ENCODE measurements at regions not wholly inside any gene's neighbourhood (a gene's known extent, or its start where the extent isn't known, plus 50 kb on each side); places are given as distances from the start of the nearest gene placed in this dataset.

DNA sequence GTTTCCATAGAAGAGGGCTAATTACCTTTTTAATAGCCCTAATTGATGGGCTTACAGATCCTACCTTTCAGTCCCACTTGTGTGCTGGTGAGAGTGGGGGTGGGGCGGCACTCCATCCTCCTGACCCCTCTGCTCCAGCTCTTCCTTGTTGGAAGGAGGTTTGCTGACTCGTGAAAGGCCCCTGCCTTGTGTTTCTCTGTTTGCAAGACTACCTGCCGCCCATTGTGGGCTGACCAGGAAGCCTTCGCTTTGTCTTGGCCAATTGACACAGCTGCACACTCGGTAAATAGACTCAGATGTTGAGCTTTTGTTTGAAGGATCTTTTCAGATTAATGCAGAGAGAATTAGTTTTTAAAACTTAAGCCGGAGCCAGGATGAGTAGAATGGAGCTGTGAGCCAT, 197.3 kb upstream of the HES1 start:
- DNase-seq, result no peak

DNA sequence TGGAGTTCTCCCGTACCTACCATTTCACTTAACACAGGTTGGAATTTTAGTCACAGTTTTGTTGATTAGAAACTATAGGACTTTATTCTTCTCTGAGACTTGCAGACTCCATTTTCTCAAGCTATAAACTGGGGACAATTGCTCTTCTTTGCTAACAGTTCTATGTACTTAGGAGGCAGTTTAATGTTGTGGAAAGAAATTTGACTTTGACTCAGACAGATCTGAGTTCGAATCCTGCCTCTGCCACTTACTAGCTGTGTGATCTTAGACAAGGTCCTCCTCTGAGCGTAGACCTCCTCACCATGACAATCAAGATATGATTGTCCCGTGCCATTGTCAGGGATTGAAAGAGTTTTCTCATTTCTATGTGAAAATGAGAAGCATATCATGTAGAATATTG, 196.4 kb upstream of the HES1 start:
- no peak for DNase-seq

DNA sequence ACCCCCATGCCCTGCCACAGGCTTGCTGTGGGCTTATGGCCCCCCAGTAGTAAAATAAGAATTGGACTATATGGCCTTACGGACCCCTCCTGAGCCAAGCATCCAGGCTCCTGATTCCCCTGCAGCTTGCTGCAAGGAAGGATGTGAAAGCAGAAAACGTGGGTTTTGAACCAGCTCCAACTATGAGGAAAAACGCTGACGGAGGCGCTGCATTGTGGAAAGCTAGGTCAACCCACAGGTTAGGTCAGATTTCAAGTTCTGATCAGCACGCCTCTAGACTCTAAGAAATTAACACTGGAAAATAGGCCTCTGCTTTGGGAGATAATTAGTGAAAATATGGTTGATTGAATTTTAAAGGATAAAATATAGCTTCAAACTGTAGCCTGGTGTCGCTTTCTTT, 195.4 kb upstream of the HES1 start:
- DNase-seq, result no peak

DNA sequence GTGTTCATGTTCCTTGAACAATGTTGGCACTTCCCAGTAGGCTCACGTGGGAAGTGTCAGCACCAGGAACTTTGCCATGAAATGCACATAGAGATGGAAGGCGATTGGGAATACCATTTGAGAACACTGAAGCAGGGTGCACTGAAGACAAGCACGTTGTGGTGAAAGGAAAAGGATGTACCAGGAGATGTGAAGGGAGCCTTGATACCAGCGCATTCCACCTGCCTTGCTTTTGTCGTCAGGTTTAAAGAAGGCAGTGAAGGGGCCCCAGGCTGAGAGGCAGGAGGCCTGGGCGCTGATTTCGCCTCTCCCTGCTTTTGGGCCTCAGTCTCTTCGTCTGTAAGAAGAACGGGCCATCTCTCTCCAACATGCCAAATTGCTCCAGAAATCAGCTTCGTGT, 194.5 kb upstream of the HES1 start:
- DNase-seq, result no peak

DNA sequence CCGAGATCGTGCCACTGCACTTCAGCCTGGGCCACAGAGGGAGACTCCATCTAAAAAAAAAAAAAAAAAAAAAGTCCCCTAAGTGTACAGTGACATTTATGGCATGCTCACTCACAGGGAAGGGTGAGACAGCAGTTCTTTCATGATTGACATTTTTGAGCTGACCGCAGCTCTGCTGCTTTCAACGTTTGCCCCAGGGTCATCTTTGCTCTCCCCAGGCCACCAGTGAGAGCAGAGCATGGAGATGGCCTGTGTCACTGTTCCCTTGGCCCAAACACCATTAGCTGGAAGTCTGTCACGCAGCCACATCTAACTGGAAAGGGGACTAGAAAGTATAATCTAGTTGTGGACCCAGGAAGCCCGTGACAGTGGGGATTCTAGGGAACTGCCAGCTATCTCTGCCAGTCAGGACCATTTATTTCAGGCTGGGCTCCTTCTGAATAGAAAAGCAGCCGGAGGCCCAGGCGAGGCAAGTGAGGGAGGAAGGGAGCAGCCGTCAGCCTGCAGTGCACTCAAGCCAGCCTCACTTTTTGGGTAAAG, 193.4 kb upstream of the HES1 start:
- no peak for DNase-seq

DNA sequence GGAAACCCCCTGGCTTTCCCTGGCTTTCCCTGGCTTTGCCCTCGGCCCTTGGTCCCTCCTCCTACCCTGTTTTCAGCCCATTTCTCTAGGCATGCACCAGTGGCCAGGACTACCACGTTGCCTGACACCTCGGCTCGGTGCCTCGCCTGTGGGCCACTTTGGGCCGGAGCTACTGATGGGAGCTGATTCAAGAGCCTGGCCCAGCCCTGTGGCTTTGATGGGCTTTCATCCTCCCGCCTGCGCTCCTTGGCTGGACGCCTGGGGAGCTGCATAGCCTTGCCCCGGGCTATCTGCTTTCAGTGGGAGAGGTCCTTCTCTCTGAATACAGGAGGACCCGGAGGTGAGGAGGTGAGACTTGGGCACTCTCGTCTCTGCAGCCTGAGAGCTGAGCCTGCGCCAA, 192.7 kb upstream of the HES1 start:
- no peak for DNase-seq

DNA sequence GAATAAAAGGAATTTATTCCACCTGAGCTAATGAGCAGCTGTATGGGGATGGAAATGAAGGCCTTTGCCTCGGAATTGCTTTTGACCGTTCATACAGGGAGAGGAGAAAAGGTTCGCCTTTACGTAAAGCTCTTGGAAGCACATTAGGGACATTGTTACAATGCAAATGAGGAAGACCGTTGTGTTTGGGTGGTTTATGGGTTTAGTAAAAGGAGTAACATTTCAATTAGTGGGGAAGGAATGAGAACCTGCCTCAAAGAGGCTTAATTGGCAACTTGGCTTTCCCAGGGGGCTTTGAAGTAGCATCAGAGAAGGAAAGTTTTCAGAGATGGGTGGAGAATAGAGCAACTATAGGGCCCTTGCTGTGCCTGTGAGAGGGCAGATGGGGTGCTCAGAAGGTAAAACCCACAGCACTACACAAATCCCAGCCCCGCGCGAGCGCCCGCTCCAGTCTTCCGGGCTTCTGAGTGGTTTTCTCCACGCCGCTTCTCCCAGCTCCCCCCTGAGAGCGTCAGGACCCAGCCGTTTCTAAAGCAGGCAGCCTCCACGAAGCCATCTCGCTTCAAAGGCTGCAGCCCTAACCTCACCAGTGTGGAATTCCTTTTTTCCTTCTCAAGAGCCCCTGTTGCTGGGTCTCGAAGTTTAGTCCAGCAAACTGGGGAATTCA, 192.0 kb upstream of the HES1 start:
- no peak for DNase-seq

DNA sequence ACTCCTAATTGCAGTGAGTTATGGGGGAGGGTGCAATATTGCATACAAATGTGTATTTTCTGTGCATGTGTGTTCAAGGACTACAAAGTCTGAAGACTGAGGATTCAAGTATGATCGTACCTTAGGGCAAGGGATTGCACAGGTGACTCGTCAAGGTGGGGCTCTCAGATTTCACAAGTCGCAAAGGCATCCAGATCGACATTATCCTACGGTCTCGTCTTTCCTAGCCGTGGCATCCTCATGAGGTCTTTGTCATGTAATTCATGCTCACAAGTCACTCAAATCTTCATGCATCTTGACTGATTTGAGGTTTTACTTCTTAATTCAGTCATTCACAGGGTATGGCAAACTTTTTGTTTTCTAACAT, 191.4 kb upstream of the HES1 start:
- no peak for DNase-seq

DNA sequence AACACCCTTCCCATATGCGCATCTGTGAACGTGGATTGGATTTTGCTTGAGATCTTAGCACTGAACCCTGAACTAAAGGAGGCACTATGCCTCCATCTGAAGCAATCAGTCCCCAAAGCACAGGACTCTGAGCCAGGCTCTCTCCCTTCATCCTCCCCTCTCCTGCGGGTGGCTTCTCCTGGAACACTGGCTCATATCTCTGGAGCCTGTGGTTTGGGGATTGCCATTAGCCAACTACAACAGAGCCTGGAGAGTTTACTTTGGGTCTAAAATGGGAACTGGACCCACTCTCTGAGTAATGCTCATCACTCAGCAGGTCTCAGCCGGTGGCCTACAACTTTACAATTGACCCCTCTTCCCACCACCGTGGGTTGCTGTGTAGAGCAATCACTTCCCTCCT, 190.8 kb upstream of the HES1 start:
- no peak for DNase-seq

DNA sequence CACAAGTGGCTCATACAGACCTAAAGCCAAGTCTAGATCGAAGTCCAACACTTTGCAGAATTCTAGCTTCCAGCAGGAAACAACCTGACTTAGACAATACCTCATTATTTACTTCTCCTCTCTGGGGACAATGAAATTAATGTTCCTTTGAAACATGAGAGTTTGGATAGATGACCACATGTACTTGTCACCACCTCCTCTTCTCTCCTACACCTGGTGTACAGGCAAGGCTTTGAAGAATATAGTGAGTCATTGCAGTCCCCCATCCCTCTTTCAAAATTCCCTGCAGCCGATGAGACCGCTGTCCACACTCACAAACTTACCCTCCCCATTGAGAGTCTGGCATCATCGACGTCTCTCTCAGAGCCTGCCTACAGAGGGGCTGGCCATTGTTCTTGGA, 189.0 kb upstream of the HES1 start:
- no peak for DNase-seq

DNA sequence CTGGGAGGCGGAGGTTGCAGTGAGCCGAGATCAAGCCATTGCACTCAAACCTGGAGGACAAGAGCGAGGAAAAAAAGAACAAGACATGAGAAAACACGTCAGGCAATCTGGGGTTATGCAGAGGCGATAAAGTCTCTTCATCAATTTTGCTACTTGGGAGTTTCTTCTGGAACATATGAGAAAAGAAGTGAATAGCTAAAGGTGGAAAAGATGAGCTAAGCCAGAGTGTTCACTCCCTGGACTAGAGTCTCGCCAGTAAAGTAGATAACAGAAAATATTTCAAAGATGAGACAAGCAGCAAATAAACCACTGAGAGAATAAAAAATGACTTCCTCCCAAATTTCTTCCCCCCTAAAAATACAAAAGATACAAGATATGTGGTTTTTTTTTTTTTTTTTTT, 188.4 kb upstream of the HES1 start:
- no peak for DNase-seq

DNA sequence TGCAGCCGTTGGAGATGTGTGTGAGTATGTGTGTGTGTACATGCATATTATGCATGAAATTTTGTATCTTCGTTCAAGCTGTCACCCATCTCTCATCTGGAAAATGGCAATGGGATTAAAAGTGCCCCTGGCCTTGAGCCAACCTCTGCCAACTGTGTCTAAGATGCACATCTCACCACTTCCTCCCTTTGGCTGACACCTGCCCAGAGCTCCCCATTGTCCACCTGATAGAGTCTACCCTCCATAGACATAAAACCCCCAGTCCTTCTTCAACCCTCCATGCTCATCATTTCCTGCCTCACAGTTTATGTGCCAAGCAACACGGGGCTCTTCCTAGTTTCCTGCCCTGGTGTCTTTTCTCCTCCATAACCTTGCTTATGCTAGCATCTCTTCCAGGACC, 187.5 kb upstream of the HES1 start:
- no peak for DNase-seq

DNA sequence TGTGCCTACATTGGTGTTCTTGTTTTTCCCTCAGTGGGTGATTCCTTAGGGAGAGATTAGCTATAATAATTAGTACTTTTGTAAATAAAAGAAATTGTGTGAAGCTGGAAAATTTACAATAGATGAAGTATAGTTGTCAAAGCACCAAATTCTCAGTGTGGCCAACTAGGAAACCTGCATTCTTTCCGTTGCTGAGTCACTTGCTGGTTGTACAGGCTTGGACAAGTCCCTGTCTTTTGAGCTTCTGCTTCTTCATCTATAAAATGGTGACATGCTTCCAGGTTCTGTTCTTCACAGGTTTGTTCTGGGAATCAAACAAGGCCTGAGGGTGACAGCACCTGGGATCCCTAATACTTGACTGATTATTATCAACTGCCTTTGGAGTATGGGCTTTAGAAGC, 184.1 kb upstream of the HES1 start:
- DNase-seq, result no peak

DNA sequence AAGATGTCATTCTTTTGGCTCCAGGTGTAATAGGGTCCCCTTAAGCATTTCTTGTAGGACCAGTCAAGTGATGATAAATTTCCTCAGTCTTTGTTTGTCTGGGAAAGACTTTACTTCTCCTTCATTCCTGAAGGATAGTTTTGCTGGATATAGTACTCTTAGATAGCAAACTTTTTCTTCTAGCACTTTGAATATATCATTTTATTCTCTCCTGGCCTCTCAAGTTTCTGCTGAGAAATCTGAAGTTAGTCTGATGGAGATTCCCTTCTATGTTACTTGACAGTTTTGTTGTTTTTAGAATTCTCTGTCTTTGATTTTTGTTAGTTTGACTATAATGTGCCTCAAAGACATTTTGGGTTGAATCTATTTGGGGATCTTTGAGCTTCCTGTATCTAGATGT, 181.2 kb upstream of the HES1 start:
- no peak for DNase-seq

DNA sequence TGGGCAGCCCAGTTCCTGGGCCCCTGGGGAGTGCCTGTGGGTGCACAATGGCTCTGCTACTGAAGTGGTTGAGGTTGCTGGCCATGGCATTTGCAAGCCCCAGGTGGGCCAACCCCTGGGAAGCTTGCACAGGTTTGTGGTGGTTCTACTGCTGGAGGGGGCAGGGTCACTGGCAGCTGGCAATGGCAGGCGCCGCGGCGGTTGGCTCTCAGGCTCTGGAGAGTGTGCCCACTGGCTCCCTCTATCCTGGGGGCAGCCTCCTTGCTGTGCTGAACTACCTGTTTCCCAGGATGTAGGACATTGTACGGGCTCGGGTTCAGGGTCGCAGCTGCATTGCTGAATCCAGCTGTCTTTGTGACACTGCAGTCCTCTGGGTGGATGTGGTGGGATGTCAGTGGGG, 180.2 kb upstream of the HES1 start:
- DNase-seq, result no peak

DNA sequence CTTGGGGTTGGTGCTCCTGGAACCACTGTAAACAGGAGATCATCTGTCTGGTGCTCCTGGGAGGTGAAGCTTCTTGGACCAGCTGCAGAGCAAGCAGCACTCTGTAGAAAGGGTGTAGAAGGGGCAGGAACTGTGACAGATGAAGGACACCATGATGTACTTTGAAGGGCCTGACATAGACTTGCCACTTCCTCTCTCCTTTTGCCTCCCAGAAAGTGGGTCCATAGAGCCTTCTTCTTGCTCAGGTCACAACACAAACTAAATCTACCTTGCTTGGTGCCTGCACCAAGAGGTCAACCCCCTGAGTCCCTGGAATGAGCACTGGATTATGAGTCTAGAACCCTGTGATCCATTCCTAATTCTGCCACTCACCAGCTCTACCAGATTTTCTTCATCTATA, 176.1 kb upstream of the HES1 start:
- no peak for DNase-seq

DNA sequence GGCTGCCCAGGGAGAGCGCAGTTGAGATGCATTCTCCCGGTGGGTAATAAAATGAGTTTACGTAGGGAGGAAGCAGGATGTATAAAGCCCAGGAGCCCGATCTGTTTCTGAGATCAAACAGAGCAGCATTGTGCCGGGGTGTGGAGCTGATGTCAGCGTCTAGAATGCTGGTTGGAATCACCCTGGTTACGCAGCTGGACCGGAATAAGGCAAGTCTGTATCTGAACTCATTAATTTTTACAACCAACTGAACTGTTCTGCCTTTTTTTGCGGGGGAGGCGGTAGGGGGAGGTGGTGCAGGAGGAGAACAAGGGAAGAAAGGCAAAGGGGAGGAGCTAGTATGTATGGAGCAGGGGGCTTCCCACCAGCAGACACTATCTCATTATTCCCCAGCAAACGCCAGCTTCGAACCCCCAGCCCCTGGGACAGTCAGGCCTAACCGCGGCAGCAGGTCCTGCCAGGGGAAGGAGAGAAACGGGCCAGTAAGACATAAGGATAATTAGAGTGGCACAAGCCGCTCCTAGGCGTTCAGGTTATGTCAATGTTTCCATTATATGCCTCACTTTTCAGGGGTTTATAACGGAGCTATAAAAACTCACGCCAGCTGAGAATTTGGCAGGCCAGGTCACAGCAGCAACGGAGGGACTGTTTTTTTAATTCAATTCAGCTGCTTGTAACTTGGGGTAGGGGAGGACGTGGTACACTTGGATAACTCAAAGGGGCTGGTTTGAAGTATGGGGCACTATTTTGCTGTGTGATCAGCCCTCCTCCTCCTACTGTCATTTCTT, 175.3 kb upstream of the HES1 start:
- no peak for DNase-seq

DNA sequence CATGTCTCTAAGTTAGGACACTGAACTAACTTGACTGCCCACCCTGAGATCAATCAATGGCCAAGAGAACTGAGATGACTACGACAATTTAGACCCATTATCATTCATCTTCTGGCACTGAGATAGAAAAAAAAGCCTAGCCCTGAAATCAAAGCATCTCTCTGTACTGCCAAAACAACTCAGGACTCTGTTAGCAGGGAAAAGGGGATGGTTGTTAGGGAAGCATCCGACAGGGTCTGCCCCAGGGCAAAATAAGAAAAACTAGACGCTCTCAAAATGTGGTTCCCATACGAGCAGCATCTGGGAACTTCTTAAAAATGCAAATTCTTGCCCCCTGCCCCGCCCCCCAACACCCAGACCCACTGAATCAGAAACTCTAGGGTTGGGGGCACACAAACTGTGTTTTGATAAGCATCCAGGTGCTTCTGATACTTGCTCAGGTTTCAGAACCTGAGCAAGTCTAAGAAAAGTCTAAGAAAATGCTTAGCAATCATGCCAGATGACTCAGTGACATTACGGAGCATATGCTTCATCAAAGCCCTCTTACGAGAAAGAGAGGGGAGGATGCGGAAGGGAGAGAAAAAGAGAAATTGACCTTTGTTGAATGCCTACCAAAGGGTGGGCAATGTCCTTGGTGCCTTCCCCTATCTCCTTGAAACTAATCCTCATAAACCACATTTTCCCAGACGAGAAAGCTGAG, 172.8 kb upstream of the HES1 start:
- no peak for DNase-seq

DNA sequence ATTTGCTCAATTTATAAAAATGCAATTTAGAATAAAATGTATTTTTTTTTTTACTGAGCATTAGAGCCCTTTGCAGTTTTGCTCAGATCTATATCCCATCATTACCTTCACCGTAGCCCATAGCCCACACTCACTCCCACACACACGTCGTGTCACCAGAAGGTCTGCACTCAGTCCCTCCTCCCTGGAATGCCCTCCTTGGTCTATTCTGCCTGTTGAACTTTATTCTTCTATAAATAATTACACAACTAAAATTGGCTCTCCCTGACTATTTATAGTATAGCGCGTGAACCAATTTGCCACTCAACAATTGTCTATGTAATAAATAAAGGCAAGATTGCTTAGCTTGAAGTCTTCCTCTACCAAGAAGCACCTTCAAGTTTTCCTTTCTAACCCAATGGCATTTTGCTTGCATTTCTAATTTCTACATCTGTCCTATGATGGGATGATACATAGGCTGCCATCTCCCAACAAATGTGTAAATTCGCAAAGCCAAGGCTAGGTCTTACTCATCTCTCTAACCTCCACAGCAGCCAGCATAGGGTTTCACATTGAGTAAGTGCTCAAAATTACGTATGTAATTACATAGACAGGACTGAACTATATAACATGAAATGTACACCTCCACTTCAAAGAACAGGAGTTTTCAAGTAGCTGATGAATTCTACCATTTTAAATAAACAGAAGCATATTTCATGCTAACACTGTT, 172.0 kb upstream of the HES1 start:
- no peak for DNase-seq

DNA sequence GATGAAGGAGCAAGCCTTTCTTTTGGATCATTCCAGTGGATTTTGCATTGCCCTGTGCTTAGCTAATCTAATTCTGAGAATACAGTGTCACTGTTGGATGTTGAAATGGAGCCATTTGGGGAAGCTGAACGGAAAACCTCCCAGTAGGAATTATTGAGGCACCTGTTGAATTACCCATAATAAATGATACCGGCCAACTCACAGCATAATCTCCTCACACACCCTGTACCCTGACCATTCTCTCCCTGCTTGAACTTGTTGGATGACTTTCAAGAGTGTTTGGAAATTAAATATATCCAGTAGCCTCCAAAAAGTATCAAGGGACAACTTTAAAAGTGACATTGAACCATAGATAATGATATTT, 171.4 kb upstream of the HES1 start:
- no peak for DNase-seq

DNA sequence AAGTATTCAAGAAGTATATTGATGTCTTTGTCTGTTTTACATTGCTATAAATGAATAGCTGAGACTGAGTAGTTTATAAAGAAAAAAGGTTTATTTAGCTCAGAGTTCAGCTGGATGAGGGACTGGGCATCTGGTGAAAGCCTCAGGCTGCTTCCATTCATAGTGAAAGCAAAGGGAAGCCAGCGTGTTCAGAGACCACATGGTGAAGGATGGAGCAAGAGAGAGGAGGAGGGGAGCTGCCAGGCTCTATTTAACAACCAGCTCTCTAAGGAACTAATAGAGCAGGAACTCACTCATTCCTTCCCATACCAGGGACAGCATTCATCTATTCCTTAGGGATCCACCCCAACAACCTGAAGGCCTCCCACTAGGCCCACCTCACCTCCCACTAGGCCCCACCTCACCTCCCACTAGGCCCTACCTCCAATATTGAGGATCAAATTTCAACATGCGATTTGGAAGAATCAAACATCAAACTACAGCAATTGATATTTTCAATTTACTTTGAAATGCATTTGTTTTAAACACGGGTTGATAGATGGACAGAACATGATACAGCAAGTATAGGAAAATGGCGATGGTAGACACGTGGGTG, 167.5 kb upstream of the HES1 start:
- DNase-seq, result no peak

DNA sequence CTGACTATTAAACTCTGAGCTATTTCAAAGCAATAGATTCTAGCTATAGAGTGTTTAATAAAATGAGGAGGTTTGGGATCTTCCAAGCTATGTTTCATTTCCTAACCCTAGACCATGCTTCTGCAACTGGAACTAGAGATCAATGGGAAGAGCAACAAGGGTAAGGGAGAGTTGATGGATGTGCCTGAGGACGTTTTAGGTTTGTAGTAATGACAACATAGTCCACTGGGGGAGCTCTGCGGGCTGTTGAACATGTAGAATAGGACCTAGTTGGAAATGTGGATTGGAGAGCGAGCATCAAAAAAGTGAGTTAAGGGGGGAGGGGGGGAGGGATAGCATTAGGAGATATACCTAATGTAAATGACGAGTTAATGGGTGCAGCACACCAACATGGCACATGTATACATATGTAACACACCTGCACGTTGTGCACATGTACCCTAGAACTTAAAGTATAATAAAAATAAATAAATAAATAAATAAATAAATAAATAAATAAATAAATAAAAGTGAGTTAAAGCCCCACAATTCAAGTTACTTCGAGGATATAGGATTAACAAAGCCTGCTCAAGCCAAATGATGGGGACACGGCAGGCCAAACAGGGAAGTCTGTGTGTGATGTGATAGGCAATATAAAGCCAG, 165.7 kb upstream of the HES1 start:
- DNase-seq, result peak; percentile 50

DNA sequence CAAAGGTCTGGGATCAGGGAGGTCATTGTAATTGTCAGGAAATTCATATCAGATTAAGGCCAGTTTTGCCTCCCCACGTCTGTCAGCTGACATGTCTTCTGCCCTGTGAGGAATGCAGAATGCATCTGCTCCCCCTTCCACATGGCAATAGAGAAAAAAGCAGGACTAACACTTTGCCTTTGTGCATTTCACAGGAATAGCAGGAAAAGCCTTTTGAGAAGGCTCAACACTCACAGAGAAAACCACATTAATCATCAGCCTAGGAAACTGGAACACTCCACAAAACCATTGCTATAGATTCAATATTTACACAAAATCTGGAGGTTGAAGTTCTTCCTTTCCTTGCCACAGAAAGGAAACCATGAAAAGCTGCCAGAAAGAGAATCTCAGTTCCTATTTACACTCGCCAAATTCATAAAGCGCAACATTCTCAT, 165.2 kb upstream of the HES1 start:
- no peak for DNase-seq
